ENCODE measurements at regions not wholly inside any gene's neighbourhood (a gene's known extent, or its start where the extent isn't known, plus 50 kb on each side); places are given as distances from the start of the nearest gene placed in this dataset.

DNA sequence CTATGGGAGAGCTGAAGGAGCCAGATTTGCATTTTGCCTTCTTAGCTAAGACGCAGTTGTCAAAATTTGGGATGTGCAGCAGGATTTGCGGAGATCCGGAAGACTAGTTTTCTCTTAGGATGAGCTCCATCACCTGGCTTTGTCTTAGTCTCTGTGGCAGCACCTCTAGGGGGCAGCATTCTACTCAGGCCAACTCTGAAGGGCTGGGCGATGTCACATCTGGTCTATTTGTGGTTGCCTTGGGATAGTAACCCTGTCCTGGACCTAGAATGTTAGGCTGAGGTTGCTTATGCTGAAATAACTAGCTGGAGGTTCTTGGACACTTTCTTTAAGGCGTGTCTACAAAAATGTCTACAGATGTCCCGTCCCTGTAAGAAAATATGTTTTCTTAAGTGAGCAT lies 116.2 kb downstream of the FAT3 start:
- TF ChIP-seq, protein P1, sequence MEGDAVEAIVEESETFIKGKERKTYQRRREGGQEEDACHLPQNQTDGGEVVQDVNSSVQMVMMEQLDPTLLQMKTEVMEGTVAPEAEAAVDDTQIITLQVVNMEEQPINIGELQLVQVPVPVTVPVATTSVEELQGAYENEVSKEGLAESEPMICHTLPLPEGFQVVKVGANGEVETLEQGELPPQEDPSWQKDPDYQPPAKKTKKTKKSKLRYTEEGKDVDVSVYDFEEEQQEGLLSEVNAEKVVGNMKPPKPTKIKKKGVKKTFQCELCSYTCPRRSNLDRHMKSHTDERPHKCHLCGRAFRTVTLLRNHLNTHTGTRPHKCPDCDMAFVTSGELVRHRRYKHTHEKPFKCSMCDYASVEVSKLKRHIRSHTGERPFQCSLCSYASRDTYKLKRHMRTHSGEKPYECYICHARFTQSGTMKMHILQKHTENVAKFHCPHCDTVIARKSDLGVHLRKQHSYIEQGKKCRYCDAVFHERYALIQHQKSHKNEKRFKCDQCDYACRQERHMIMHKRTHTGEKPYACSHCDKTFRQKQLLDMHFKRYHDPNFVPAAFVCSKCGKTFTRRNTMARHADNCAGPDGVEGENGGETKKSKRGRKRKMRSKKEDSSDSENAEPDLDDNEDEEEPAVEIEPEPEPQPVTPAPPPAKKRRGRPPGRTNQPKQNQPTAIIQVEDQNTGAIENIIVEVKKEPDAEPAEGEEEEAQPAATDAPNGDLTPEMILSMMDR (IDR thresholded peaks at IDR 0.05; ENCODE audit: borderline replicate concordance, extremely low read depth, low read length, poor library complexity, severe bottlenecking), result peak; percentile 46
- TF ChIP-seq EZH2 (IDR thresholded peaks at IDR 0.05; ENCODE audit: borderline replicate concordance, low read depth, low read length, severe bottlenecking), result no peak
